GM03348 (cell line): ENCODE measurements at regions not wholly inside any gene's neighbourhood (a gene's known extent, or its start where the extent isn't known, plus 50 kb on each side); places are given as distances from the start of the nearest gene placed in this dataset.

ENCODE experiments used
- DNase-seq: peaks from one replicate; pipeline ENCODE4 v3.0.0; 2012; ENCODE audit warnings: low spot score

- no peak for DNase-seq
Observed at GRCh38 chr5:157913575-157913974, 54.6 kb upstream of the CLINT1 start.

- DNase-seq = no peak
Observed at GRCh38 chr5:157912621-157913325, 53.8 kb upstream of the CLINT1 start.

GRCh38 chr5:157911568-157911967 lies 52.6 kb upstream of the CLINT1 start:
- no peak for DNase-seq
